SK-N-SH (cell line): ENCODE measurements at regions not wholly inside any gene's neighbourhood (a gene's known extent, or its start where the extent isn't known, plus 50 kb on each side); places are given as distances from the start of the nearest gene placed in this dataset.

Experiments
- FOSL2 ChIP-seq: IDR thresholded peaks from 2 replicates; pipeline ENCODE4 v1.4.0; 2012; ENCODE audit warnings: low read depth, mild to moderate bottlenecking, moderate library complexity, borderline replicate concordance
- JUND ChIP-seq: IDR thresholded peaks from 2 replicates; pipeline ENCODE4 v1.4.0; 2012
- MXI1 ChIP-seq: IDR thresholded peaks from 2 replicates; pipeline ENCODE4 v1.6.1; 2012; ENCODE audit warnings: mild to moderate bottlenecking, low read depth, low read length, improper control_type of control experiment
- NRF1 ChIP-seq: IDR thresholded peaks from 2 replicates; pipeline ENCODE4 v1.6.1; 2012; ENCODE audit warnings: low read depth, mild to moderate bottlenecking, low read length
- POLR2AphosphoS5 ChIP-seq: IDR thresholded peaks from 2 replicates; pipeline ENCODE4 v1.6.1; 2012; ENCODE audit warnings: low read depth, low read length
- RFX5 ChIP-seq: IDR thresholded peaks from 2 replicates; pipeline ENCODE4 v1.6.1; 2012; ENCODE audit warnings: mild to moderate bottlenecking, improper control_type of control experiment, low read length
- SIN3A ChIP-seq: IDR thresholded peaks from 2 replicates; pipeline ENCODE4 v1.6.1; 2012; ENCODE audit warnings: low read depth, mild to moderate bottlenecking, low read length, moderate library complexity, borderline replicate concordance
- TAF1 ChIP-seq: IDR thresholded peaks from 2 replicates; pipeline ENCODE4 v1.6.1; 2012; ENCODE audit warnings: low read depth, mild to moderate bottlenecking, low read length, moderate library complexity, borderline replicate concordance
- YY1 ChIP-seq: IDR thresholded peaks from 2 replicates; pipeline ENCODE4 v1.4.0; 2012; ENCODE audit warnings: low read depth, mild to moderate bottlenecking
- TF ChIP-seq, protein P1 (sequence below): fragments of 200-600 bp; sonication (generic); IDR thresholded peaks from 2 replicates; pipeline ENCODE4 v1.6.1; 2017; ENCODE audit warnings: antibody characterized with exemption, mild to moderate bottlenecking, moderate library complexity

DNA sequence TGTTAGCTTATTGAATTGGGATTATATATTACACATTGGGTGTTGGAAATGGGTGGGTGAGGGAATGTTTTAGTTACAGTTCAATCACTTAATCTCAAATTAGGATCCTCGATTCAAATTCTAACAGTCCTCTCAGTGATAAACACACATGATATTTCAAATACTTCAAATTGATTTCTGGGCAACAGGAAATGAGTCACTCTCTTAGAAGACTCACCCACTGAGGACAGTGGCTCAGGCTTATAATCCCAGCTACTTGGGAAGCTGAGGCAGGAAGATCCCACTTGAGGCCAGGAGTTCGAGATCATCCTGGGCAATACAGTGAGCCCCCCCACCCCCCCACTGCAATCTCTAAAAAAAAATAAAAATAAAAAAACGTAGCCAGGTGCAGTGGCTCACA is 435.3 kb downstream of the KLF12 start:
- no peak for TF ChIP-seq MXI1
- no peak for TF ChIP-seq NRF1
- TF ChIP-seq, protein P1, sequence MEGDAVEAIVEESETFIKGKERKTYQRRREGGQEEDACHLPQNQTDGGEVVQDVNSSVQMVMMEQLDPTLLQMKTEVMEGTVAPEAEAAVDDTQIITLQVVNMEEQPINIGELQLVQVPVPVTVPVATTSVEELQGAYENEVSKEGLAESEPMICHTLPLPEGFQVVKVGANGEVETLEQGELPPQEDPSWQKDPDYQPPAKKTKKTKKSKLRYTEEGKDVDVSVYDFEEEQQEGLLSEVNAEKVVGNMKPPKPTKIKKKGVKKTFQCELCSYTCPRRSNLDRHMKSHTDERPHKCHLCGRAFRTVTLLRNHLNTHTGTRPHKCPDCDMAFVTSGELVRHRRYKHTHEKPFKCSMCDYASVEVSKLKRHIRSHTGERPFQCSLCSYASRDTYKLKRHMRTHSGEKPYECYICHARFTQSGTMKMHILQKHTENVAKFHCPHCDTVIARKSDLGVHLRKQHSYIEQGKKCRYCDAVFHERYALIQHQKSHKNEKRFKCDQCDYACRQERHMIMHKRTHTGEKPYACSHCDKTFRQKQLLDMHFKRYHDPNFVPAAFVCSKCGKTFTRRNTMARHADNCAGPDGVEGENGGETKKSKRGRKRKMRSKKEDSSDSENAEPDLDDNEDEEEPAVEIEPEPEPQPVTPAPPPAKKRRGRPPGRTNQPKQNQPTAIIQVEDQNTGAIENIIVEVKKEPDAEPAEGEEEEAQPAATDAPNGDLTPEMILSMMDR, result no peak
- no peak for TF ChIP-seq FOSL2
- no peak for TF ChIP-seq RFX5
- TF ChIP-seq POLR2AphosphoS5, result no peak
- no peak for TF ChIP-seq TAF1
- no peak for TF ChIP-seq SIN3A
- TF ChIP-seq JUND, result 0 out of 2 replicates have a peak, but pooled peaks have one; percentile 6
- TF ChIP-seq YY1, result no peak
